ENCODE measurements at regions not wholly inside any gene's neighbourhood (a gene's known extent, or its start where the extent isn't known, plus 50 kb on each side); places are given as distances from the start of the nearest gene placed in this dataset.
"Not testable (repeated sequence)": the region's sequence is repeated elsewhere in the genome, so short reads cannot be mapped to it uniquely, and the experiment has no call there.

- DNase-seq, result no peak
Measured at GRCh38 chr13:89518289-89519077, 1829.0 kb upstream of the MIR17HG start.

DNA sequence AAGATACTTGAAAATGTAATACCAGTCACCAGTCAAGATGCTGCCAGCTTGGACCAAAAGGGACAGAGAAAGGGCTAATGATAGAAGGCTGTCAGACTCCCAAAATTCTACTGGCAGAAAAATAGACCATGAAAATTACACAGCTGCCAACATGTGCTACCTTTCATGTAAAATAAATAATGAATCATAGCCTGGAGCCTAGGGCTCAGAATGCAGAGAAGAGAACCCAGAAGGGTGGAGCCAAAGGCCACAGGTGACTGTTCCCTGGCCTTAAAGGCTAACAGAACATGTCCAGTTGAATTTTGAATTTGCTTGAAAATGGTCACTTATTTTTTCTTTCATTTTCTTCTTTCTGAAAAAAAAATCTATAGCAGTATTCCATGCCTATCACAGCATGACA is 1827.0 kb upstream of the MIR17HG start:
- no peak for DNase-seq

DNA sequence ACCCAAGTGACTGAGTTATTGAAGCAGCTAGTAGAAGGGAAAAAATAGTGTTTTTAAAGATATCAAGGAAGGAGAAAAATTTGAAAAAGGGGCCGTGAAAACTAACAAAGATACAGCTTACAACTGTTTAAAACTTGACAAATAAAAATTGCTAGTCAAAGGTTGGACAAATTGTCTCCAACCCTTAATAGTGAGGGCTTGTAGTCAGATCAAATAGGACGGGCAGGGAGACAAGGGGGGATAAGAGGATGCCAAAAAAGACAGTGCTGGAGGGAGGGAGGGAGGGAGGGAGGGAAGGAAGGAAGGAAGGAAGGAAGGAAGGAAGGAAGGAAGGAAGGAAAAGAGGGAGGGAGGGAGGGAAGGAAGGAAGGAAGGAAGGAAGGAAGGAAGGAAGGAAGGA is 1825.8 kb upstream of the MIR17HG start:
- not testable (repeated sequence) for DNase-seq

DNA sequence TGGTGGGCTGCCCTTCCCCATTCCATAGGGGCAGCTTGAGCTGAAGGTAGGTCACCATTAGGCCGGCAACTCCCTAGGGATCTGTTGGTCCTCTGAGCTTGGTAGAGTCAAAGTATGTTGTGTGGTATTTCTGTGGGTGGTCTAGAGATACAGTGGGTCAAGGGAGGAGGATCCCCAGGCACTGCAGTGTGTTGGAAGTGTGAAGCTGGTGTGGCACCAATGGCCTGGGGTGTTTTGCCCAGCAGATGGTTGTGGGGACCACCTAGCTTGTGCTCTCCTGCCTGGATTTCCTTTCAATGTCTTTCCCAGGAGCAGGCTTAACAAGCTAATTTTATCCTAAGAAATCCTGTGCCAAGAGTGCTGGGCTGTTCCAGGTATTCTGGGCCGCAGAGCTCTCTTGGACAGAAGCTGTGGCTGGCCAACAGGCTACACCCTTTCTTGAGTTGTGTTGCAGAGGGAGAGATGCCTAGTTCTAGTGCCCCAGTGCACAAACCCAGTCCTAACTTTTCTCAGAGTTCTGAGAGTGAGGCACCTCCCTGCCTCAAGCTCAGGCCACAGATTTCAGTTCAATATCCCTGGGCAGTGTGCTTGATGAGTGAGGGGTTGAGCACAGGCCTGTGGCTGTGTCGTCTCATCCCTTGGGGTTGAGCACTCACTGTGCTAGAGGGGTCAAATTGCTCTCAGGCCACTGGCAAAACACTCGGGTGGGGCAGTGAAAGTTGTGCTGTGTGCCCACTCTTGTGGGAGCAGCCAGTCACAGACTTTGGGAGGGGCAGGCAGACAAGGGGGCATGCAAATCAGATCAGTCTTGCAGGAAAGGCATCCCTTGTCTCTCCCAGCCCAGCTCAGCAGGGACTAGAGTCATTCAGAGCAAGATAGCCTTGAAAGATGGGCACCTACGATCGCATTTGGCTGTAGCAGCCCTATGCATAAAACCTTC is 1806.1 kb upstream of the MIR17HG start:
- no peak for DNase-seq

DNA sequence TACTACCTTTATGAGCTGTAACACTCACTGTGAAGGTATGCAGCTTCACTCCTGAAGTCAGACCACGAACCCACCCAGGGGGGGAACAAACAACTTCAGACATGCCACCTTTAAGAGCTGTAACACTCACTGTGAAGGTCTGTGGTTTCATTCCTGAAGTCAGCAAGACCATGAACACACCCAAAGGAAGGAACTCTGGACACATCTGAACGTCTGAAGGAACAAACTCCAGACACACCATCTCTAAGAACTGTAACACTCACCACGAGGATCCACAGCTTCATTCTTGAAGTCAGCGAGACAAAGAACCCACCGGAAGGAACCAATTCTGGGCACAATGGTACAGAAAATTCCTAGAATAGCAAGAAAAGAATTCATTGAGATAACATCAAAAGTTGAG is 1796.5 kb upstream of the MIR17HG start:
- no peak for DNase-seq

DNA sequence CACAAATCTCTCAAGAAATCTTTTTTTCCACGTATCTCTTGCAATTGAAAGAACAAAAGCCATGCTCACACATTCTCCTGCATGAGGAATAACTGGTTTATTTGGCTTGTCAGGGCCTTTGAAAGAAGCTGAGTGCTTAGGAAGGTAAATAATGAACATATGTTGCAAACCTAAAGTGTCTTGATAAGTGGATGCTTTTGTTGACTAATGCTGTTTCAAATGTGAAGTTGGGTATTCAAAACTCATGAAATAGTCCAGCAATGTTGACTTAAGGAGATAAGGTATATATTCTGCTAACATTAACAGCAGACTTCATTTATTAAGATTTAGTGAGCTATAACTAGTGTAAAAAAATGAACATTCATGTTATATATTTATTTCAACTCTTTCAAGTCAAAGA is 1792.7 kb upstream of the MIR17HG start:
- DNase-seq, result no peak

DNA sequence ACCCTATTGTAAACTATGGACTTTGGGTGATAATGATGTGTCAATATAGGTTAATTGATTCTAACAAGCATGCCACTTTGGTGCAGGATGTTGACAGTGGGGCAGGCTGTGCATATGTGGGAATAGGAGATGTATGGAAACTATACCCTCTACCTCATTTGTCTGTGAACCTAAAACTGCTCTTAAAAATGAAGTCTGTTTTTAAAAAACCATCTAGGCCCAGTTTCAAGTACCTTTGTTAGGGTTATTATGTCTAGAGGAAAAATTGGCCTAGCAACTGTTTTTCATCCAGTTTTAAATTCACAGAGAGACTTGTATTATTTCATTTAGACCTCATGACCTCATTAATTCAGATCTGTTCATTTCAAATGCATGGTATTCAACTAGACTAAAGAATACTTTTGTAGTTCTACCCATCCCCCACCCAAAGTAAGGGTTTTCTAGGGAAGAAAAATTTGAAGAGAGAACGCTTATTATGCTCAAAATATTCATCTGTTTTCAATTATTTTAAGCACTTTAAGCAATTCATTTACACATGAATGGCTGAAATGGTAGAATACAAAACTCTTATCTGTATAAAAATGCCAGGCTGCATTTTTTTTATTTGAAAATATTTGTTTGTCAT is 1781.9 kb upstream of the MIR17HG start:
- DNase-seq, result no peak

DNA sequence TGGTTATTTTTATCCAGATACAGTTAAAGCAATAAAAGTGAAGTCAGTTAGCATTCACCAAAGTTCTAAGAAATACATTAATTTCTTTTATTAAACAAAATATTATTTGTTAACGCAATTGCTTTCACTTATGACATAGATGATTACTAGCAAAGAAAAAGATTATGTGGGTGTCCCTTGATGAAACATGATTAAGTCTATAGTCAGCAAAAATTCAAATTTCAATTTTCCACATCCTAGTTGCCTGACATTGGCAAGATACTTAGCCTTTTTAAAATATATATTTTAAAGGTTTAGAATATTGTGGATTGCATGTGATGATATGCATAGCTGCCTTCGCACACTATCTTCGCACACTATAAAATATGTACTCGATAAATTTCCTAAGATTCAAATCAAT is 1780.5 kb upstream of the MIR17HG start:
- DNase-seq, result no peak

GRCh38 chr13:89568276-89568675 is 1779.2 kb upstream of the MIR17HG start:
- no peak for DNase-seq

DNA sequence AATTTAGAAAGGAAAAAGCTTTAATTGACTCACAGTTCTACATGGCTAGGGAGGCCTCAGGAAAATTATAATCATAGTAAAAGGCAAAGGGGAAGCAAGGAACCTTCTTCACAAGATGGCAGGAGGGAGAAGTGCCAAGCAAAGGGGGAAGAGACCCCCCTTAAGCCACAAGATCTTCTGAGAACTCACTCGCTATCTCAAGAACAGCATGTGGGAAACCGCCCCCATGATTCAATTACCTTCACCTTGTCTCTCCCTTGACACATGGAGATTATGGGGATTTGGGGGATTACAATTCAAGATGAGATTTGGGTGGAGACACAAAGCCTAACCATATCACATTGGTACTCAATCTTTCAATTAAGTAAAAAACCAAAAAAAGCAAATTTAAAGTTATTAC is 1778.7 kb upstream of the MIR17HG start:
- DNase-seq, result no peak

DNA sequence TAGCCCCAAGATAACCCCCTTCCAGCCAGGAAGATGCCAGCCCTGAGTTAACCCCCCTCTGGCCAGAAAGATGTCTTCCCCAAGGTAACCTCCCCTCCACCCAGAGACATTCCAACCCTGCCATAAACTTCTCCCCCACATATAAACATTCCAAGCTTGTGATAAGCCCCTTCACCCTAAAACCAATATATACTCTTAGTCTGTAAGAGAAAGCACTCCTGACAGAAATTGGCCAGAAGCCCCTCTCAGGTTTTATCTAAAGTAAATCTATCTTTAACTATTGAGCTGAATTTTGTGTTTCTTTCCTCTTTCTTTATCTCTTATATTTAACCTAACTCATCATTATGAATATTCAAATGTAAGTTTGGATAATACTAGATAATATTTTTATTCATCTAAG is 1775.8 kb upstream of the MIR17HG start:
- no peak for DNase-seq

DNA sequence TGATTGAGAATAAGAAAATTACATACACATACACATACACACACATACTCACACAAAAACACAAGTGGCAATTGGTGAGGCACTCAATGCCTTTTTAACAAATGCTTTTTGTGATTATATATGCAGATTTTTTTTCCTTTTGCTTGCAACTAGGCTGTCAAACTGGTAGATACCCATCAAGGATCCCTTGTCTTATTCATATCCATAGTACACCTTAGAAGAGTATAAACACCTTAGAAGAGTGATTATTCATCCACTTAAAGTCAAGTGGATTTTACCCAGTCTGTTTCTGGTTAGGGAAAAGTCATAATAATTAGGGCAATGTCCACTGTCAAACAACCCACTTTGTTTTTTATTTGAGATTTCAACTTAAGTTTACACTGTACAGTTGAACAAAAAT is 1773.4 kb upstream of the MIR17HG start:
- DNase-seq, result no peak

- DNase-seq, result no peak
Measured at GRCh38 chr13:89577301-89577700, 1770.2 kb upstream of the MIR17HG start.

- no peak for DNase-seq
Measured at GRCh38 chr13:89584058-89584620, 1763.3 kb upstream of the MIR17HG start.

- no peak for DNase-seq
Measured at GRCh38 chr13:89602655-89603054, 1744.8 kb upstream of the MIR17HG start.

- DNase-seq, result no peak
Measured at GRCh38 chr13:89603187-89603586, 1744.3 kb upstream of the MIR17HG start.

- no peak for DNase-seq
Measured at GRCh38 chr13:89609318-89609717, 1738.2 kb upstream of the MIR17HG start.

- no peak for DNase-seq
Measured at GRCh38 chr13:89610331-89610730, 1737.2 kb upstream of the MIR17HG start.

DNA sequence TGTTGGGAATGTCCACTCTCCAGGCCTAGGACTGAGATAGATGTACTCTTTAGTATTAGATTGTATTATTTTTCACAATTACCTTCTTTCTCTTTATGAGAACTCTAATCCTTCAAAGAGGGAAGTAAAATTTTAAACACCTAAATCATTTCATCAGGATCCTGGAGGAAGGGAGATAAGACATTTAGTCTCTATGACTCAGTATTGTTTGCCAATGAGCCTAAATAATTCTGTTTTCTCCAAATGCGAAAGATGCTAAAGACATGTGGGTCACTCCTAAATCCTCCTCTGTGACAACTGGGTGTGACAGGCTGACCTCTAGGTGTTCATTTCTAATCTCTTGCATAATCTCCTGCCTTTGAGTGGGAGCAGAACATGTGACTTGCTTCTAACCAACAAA is 1736.6 kb upstream of the MIR17HG start:
- no peak for DNase-seq

DNA sequence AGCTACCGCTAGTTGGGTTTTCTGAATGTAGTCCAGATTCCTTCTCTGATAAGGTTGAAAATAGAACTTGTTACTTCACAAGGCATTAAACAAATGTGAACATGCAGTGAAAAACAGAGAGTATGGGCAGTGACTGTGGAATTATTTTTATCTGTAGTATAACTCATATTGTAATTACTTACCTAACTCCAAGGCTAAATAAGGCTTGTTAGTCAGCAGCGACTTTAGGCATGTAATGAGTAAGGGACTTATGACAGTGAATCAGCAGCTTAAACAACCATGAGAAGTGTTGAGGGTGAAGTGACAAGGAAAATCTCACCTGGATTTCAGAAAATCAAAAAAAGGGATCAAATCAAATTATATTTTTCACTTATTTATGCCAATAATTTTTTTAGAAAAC is 1719.5 kb upstream of the MIR17HG start:
- DNase-seq, result no peak

GRCh38 chr13:89628567-89628966 is 1718.9 kb upstream of the MIR17HG start:
- DNase-seq, result no peak

DNA sequence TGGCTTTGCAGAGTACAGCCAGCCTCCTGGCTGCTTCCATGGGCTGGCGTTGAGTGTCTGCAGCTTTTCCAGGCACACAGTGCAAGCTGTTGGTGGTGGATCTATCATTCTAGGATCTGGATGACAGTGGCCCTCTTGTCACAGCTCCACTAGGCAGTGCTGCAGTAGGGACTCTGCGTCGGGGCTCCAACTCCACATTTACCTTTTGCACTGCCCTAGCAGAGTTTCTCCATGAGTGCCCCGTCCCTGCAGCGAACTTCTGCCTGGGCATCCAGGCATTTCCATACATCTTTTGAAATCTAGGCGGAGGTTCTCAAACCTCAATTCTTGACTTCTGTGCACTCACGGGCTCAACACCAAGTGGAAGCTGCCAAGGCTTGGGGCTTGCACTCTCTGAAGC is 1697.3 kb upstream of the MIR17HG start:
- no peak for DNase-seq

GRCh38 chr13:89660752-89661151 is 1686.7 kb upstream of the MIR17HG start:
- DNase-seq, result no peak

Measured in stimulated activated CD4-positive, alpha-beta T cell treated with anti-CD3 and anti-CD28 coated beads, Interleukin-4, amount 100 ng/mL, for 24 hours (primary cell).